SH-SY5Y (cell line): ENCODE measurements at regions not wholly inside any gene's neighbourhood (a gene's known extent, or its start where the extent isn't known, plus 50 kb on each side); places are given as distances from the start of the nearest gene placed in this dataset.

ENCODE experiments used
- GATA2 ChIP-seq: IDR thresholded peaks from 2 replicates; pipeline ENCODE4 v1.6.1; 2011; ENCODE audit warnings: mild to moderate bottlenecking, low read depth, low read length
- GATA3 ChIP-seq: IDR thresholded peaks from 2 replicates; pipeline ENCODE4 v1.6.1; 2011; ENCODE audit warnings: low read depth, mild to moderate bottlenecking, low read length, moderate library complexity

GRCh38 chr10:78427497-78428031 is 393.9 kb downstream of the RPS24 start:
- TF ChIP-seq GATA2, result no peak
- TF ChIP-seq GATA3, result no peak
